ENCODE measurements at regions not wholly inside any gene's neighbourhood (a gene's known extent, or its start where the extent isn't known, plus 50 kb on each side); places are given as distances from the start of the nearest gene placed in this dataset.

DNA sequence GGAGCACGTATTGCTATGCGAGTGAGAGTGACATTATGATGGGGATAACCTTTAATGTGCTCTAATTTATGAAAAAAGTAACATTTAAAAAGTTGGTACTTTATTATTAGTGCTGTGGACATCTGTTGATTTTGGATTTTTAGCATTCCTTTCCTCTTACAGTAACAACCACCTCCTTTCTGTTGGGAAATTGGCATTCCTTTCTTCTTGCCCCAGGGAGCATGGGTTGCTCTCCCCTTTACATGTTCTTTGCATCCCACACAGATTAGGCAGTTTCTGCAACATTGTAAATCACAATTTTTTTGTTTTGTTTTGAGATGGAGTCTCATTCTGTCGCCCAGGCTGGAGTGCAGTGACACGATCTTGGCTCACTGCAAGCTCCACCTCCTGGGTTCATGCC lies 300.2 kb downstream of the LPIN1 start:
- FAIRE-seq, result no peak
- DNase-seq (ENCODE audit: low spot score in 2 of 2), result no peak

GRCh38 chr2:12047761-12048160 lies 301.3 kb downstream of the LPIN1 start:
- DNase-seq (ENCODE audit: low spot score in 2 of 2) (no peak), FAIRE-seq (no peak)

DNA sequence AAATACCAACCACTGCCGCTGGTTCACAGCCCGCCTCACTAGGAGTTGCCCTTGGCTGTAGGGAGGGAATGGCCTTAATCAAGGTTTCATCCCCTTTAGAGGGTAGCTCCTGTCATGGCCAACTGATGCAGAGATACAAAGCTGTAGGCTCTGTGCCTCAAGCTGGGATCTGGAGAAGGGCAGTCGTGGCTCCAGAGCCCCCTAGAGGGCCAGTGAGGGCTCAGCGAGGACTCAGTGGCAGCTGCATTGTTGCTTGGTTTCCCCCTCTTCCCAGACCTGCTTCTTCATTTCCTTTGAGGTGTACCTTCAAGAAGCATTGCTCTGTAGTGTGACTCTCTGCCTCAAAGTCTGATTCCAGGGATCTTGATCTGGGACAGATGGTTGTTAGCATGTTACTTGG lies 302.1 kb downstream of the LPIN1 start:
- FAIRE-seq (no peak), DNase-seq (ENCODE audit: low spot score in 2 of 2) (no peak)

DNA sequence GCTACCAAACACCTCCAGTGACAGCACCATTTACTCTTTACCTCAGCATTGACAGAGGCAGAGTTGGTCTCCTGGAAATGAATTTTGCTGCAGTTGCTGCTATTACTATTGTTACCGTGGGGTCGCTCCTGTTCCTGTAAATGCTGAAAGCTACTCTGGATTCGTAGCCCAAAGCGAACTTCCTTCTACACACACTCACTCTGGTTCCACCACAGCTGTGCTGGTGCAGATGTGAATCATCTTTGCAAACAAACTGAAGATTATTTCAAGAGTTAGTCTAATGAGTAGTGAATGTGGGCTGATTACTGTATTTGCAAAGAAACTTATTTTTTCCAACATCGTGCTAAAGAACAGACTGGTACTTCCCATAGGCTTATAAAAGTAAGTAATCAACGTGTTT lies 304.0 kb downstream of the LPIN1 start:
- DNase-seq (ENCODE audit: low spot score in 2 of 2), result no peak
- FAIRE-seq, result no peak

- FAIRE-seq (no peak), DNase-seq (ENCODE audit: low spot score in 2 of 2) (no peak)
Observed at GRCh38 chr2:12051831-12052230, 305.4 kb downstream of the LPIN1 start.

GRCh38 chr2:12052796-12053195 lies 306.4 kb downstream of the LPIN1 start:
- no peak for DNase-seq (ENCODE audit: low spot score in 2 of 2)
- no peak for FAIRE-seq

GRCh38 chr2:12054956-12055618 lies 308.7 kb downstream of the LPIN1 start:
- FAIRE-seq, result no peak

GRCh38 chr2:12057436-12058166 lies 311.2 kb downstream of the LPIN1 start:
- no peak for DNase-seq (ENCODE audit: low spot score in 2 of 2)
- no peak for FAIRE-seq

More at GRCh38 chr2:12054956-12055618, 308.7 kb downstream of the LPIN1 start:
- no peak for DNase-seq (ENCODE audit: low spot score in 2 of 2)

GRCh38 chr2:12059616-12060441 lies 313.4 kb downstream of the LPIN1 start:
- no peak for FAIRE-seq
- no peak for DNase-seq (ENCODE audit: low spot score in 2 of 2)

DNA sequence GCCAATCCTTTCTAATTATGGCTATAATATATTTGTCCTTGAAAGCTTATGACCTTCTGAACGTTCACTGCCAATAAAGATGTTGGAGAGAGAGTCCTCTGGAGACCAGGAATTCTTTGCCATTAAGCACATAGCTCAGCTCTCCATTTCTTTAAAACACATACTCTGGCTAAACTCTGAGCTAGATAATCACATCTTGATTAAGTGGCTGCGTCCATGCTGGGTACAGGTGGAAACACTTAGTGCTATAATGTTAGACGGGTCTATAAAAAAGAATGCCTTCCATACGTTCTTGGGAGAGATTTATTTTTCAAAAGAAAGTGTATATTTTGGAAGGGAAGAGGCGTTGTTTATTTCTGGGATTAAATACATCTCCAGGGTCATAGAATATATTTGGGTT lies 314.5 kb downstream of the LPIN1 start:
- DNase-seq (ENCODE audit: low spot score in 2 of 2) (no peak), FAIRE-seq (no peak)

GRCh38 chr2:12061286-12062052 lies 315.0 kb downstream of the LPIN1 start:
- no peak for FAIRE-seq
- no peak for DNase-seq (ENCODE audit: low spot score in 2 of 2)

DNA sequence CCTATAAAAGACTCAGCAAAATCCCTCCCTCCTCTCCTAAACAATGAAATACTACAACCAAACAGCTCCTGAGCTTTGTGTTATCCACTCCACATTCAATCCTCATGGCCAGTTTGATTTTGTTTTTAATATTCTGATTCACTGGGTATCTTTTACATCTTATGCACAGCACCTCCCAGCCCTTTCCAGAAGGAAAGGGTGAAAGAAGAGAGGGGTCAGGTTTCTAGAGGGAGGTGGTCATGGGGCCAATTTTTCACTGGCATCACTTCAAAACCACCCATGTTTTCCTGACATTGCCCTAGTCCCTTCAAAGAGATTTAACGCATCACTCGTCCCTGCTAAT lies 315.6 kb downstream of the LPIN1 start:
- DNase-seq (ENCODE audit: low spot score in 2 of 2), result no peak
- FAIRE-seq, result no peak

- FAIRE-seq (no peak), DNase-seq (ENCODE audit: low spot score in 2 of 2) (no peak)
Observed at GRCh38 chr2:12063210-12063609, 316.8 kb downstream of the LPIN1 start.

- DNase-seq (ENCODE audit: low spot score in 2 of 2) (no peak), FAIRE-seq (no peak)
Observed at GRCh38 chr2:12064153-12064552, 317.7 kb downstream of the LPIN1 start.

DNA sequence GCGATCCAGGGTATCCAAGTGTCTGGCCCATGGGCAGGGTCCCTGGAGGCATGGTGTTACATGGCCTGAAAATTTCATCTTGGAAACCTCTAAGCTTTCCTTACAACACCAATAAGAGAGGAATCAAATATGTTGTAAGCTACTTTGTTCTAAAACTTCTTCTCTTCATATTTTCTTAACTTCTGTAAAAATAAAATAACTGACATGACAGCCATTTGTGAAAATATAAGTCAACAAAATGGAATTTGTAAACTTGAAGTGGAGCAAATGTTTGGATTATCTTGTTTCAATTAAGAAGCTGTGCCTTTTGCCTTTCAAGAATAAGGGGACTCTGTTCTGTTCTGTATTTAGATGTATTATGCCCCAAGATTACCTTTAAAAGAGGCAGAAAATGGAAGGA lies 319.7 kb downstream of the LPIN1 start:
- no peak for FAIRE-seq
- DNase-seq (ENCODE audit: low spot score in 2 of 2), result no peak

GRCh38 chr2:12066986-12067385 lies 320.6 kb downstream of the LPIN1 start:
- FAIRE-seq (no peak), DNase-seq (ENCODE audit: low spot score in 2 of 2) (no peak)

- FAIRE-seq (no peak), DNase-seq (ENCODE audit: low spot score in 2 of 2) (no peak)
Observed at GRCh38 chr2:12068796-12069538, 322.5 kb downstream of the LPIN1 start.

DNA sequence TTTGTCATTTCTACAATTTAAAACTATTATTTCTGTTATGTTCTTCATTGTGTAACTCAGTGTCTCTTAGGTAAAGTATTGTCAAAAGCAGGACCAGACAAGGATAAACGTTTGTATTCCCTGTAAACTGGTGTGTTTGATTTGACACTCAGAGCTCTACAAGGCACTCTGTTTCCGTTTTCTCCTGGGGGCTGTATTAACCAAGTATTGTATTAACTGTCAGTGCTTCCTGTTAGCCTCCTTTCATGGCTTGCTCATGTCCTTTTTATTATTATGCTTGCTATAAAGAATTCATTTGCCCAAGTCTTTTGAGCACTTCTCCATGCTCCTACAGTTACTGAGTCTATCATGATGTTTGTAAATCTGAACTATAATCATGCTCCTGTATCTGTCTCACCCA lies 323.7 kb downstream of the LPIN1 start:
- FAIRE-seq (no peak), DNase-seq (ENCODE audit: low spot score in 2 of 2) (no peak)

- FAIRE-seq, result no peak
- DNase-seq (ENCODE audit: low spot score in 2 of 2), result no peak
Observed at GRCh38 chr2:12070581-12070980, 324.1 kb downstream of the LPIN1 start.

DNA sequence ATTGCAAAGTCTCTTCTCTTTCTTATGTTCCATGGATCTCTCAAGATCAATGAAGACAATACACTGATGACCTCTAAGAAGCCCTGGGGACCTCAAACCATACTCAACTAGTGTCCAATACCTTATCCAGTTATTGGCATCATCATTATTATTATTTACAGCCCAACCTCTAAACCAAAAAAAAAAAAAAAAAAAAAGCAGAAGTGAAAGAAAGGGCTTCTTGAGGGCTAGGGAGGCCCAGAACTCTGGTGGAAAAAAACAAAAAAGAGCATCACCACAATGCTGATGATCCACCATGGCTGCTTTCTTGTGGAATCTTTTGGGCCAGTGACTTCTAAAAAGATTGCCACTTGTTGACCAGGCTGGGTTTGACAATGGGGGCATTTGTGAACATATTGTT lies 324.9 kb downstream of the LPIN1 start:
- no peak for FAIRE-seq

More for the DNA sequence above, 324.9 kb downstream of the LPIN1 start:
- DNase-seq (ENCODE audit: low spot score in 2 of 2), result no peak

Data from frontal cortex (tissue), 3 donors.